Endothelial cell of umbilical vein (primary cell): ENCODE measurements at regions not wholly inside any gene's neighbourhood (a gene's known extent, or its start where the extent isn't known, plus 50 kb on each side); places are given as distances from the start of the nearest gene placed in this dataset.

Source experiments
- BruUV-seq: library from RNA; stranded (reverse); fragments of 400-500 nt; replicated peaks from 2 replicates; lab custom pipeline; 2021; lab: Mats Ljungman, UMichigan
- CTCF ChIA-PET: fragments of 300-600, 350-600 bp; sonication (Branson Sonifier 250); formaldehyde crosslinking; loops from one replicate; lab custom pipeline; 2021; ENCODE audit warnings: antibody characterized with exemption, inconsistent platforms; lab: Charles Lee
- POLR2A ChIA-PET: fragments of 300-600, 350-600 bp; sonication (Branson Sonifier 250); formaldehyde crosslinking; loops from one replicate; lab custom pipeline; 2021; ENCODE audit warnings: antibody characterized with exemption, inconsistent platforms; lab: Charles Lee
- DNase-seq: peaks from one replicate; pipeline ENCODE4 v3.0.0-alpha.2; 2011; ENCODE audit warnings: low read depth, low spot score
- FAIRE-seq: peaks from 2 replicates; lab custom pipeline; 2011; peaks lifted over from hg19 to GRCh38; lab: Jason Lieb, UNC
- H2AFZ ChIP-seq: 2 replicates; pipeline ENCODE4 v1.6.0; 2012; ENCODE audit warnings: low read depth, low read length, control low read depth, inconsistent platforms
- H3K27ac ChIP-seq: 2 replicates; pipeline ENCODE4 v1.5.1; 2011; ENCODE audit warnings: low read depth, mild to moderate bottlenecking, control low read depth, low read length, moderate library complexity; ENCODE audit not compliant: insufficient read depth
- H3K27me3 ChIP-seq, 2 experiments: 2 replicates each; pipeline versions ENCODE4 v1.6.0 to v1.6.1; 2011; ENCODE audit warnings: low read length in 2 of 2, mixed read lengths in 1 of 2; ENCODE audit not compliant: control insufficient read depth in 2 of 2, insufficient read depth in 2 of 2
- H3K36me3 ChIP-seq, 2 experiments: 2 replicates in 1 of 2; 3 replicates in 1 of 2; pipeline ENCODE4 v1.5.1; 2011; ENCODE audit warnings: low read length in 2 of 2, mild to moderate bottlenecking in 1 of 2, moderate library complexity in 1 of 2; ENCODE audit not compliant: control insufficient read depth in 2 of 2, insufficient read depth in 2 of 2; ENCODE audit errors: extremely low read depth in 1 of 2
- H3K4me1 ChIP-seq: 3 replicates; pipeline ENCODE4 v1.5.1; 2011; ENCODE audit warnings: mild to moderate bottlenecking, low read length; ENCODE audit not compliant: control insufficient read depth, insufficient read depth; ENCODE audit errors: extremely low read depth
- H3K4me2 ChIP-seq: 2 replicates; pipeline ENCODE4 v1.6.1; 2011; ENCODE audit warnings: low read length, control low read depth, mixed read lengths; ENCODE audit not compliant: insufficient read depth
- H3K4me3 ChIP-seq, 3 experiments: fragments of 200-600 bp in 1 of 3; sonication (generic), shearing (Covaris generic) in 1 of 3; replicated peaks in 1 of 3; 2 replicates each; pipeline ENCODE4 v1.5.1; 2011 to 2016; ENCODE audit warnings: control low read depth in 3 of 3, low read length in 3 of 3, mild to moderate bottlenecking in 2 of 3, inconsistent platforms in 1 of 3, low read depth in 1 of 3, moderate library complexity in 1 of 3; ENCODE audit not compliant: insufficient read depth in 1 of 3
- H3K79me2 ChIP-seq: 2 replicates; pipeline ENCODE4 v1.6.0; 2012; ENCODE audit warnings: low read length, inconsistent platforms; ENCODE audit not compliant: control insufficient read depth, insufficient read depth
- H3K9ac ChIP-seq: replicated peaks from 2 replicates; pipeline ENCODE3; 2011; ENCODE audit warnings: low read length, control low read depth; ENCODE audit not compliant: insufficient read depth; ENCODE audit errors: extremely low read depth
- H3K9me1 ChIP-seq: replicated peaks from 3 replicates; pipeline ENCODE4 v1.6.0; 2011; ENCODE audit warnings: mild to moderate bottlenecking, low read length; ENCODE audit not compliant: control insufficient read depth, insufficient read depth; ENCODE audit errors: extremely low read depth
- H3K9me3 ChIP-seq: replicated peaks from 2 replicates; pipeline ENCODE4 v1.5.1; 2012; ENCODE audit warnings: low read length, inconsistent platforms; ENCODE audit not compliant: control insufficient read depth, insufficient read depth
- H4K20me1 ChIP-seq: replicated peaks from 2 replicates; pipeline ENCODE3; 2011; ENCODE audit warnings: mild to moderate bottlenecking, low read length; ENCODE audit not compliant: control insufficient read depth, insufficient read depth; ENCODE audit errors: extremely low read depth
- CTCF ChIP-seq, 2 donors: IDR thresholded peaks; 1 replicate in 1 of 2; 2 replicates in 1 of 2; pipeline ENCODE4 v1.5.1; 2011; ENCODE audit warnings: low read length in 2 of 2, mild to moderate bottlenecking in 2 of 2, moderate library complexity in 2 of 2, control low read depth in 1 of 2, inconsistent platforms in 1 of 2, low read depth in 1 of 2; ENCODE audit not compliant: insufficient read depth in 1 of 2; ENCODE audit errors: extremely low read depth in 1 of 2
- EZH2 ChIP-seq: IDR thresholded peaks from 2 replicates; pipeline ENCODE4 v1.6.1; 2012; ENCODE audit warnings: borderline replicate concordance, low read depth, mild to moderate bottlenecking, moderate library complexity, low read length, inconsistent platforms; ENCODE audit not compliant: severe bottlenecking
- FOS ChIP-seq: IDR thresholded peaks from 2 replicates; pipeline ENCODE4 v1.6.1; 2011; ENCODE audit warnings: mild to moderate bottlenecking, low read length, moderate library complexity, borderline replicate concordance; ENCODE audit not compliant: insufficient read depth
- GATA2 ChIP-seq: IDR thresholded peaks from 2 replicates; pipeline ENCODE4 v1.7.0; 2011; ENCODE audit warnings: low read depth, mild to moderate bottlenecking, moderate library complexity, mixed read lengths, low read length; ENCODE audit not compliant: insufficient read length, insufficient read depth
- JUN ChIP-seq: IDR thresholded peaks from 2 replicates; pipeline ENCODE4 v1.6.1; 2011; ENCODE audit warnings: borderline replicate concordance, low read depth; ENCODE audit not compliant: insufficient read length, insufficient read depth
- MAX ChIP-seq: IDR thresholded peaks from 2 replicates; pipeline ENCODE4 v1.6.1; 2011; ENCODE audit not compliant: insufficient read depth, insufficient read length
- MYC ChIP-seq: IDR thresholded peaks from one replicate; pipeline ENCODE4 v1.6.1; 2011; ENCODE audit warnings: mild to moderate bottlenecking, low read depth, low read length
- POLR2A ChIP-seq: IDR thresholded peaks from 2 replicates; pipeline ENCODE4 v1.6.1; 2012; ENCODE audit warnings: low read depth, mild to moderate bottlenecking, control low read depth, low read length
- POLR2AphosphoS5 ChIP-seq: IDR thresholded peaks from 2 replicates; pipeline ENCODE4 v1.6.1; 2012; ENCODE audit warnings: low read depth, mild to moderate bottlenecking, control low read depth, low read length, moderate library complexity; ENCODE audit not compliant: insufficient read depth
- dilution Hi-C: fragments of 300-500 bp; cut with MboI; formaldehyde crosslinking; loops from one replicate; pipeline ENCODE4 v1.15.0; 2019; ENCODE audit warnings: low sequenced_read_pairs; ENCODE audit not compliant: extremely low pct_ligation_motif_present
- intact Hi-C: fragments of 100-400 bp; cut with micrococcal nuclease; formaldehyde crosslinking; loops from one replicate; pipeline ENCODE4 v1.10.0; 2022

DNA sequence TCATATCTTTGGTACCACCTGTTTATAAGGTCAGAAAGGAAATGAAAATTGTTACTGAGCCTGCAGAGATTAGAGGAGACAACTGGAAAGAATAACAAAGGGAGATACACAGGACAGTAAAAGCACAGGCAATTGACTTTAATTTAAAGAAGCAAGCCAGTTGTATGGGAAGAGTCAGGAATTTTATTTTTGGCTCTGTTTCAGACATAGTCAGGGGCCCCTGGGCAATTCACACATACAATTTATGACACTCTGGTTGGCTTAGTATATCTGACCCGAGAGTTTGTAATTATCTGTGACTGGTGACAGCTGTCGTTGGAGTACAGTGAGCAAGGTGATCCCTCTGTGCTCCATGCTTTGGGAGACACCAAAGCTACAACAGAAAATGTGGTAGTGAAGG is 591.9 kb upstream of the NECTIN3 start:
- TF ChIP-seq POLR2A, result no peak
- no peak for TF ChIP-seq POLR2AphosphoS5
- no peak for TF ChIP-seq EZH2
- TF ChIP-seq MAX, result no peak
- no peak for TF ChIP-seq GATA2
- no peak for TF ChIP-seq MYC
- no peak for TF ChIP-seq JUN
- TF ChIP-seq CTCF (IDR thresholded peaks at IDR 0.05; ENCODE audit: extremely low read depth in 1 of 2, insufficient read depth in 1 of 2, low read depth in 1 of 2, low read length in 2 of 2), result no peak
- TF ChIP-seq FOS, result no peak
- ChIA-PET CTCF (no interaction called here), POLR2A (no interaction called here)
- Histone ChIP-seq H3K4me1 (no peaks in the 10 kb centered on the region), H3K4me2 (no peak overlapping the region), H3K36me3 (no peaks in the 10 kb centered on the region), H3K9me1 (no peaks in the 10 kb centered on the region), H3K79me2 (no peaks in the 10 kb centered on the region), H4K20me1 (no peaks in the 10 kb centered on the region), H3K27ac (no peak overlapping the region), H3K27me3 (no peaks in the 10 kb centered on the region), H3K4me3 (no peak overlapping the region), H2AFZ (no peak overlapping the region), H3K9ac (no peak overlapping the region), H3K9me3 (no peaks in the 10 kb centered on the region)
- BruUV-seq, result no TSS peak
- intact Hi-C loops, result no loop called here
- DNase-seq, result peak; percentile 48
- no peak for FAIRE-seq
- dilution Hi-C loops, result no loop called here
